Ovary (tissue), 3 donors: ENCODE measurements at regions not wholly inside any gene's neighbourhood (a gene's known extent, or its start where the extent isn't known, plus 50 kb on each side); places are given as distances from the start of the nearest gene placed in this dataset.

Source experiments
- EP300 ChIP-seq: sonication (generic); formaldehyde crosslinking; IDR thresholded peaks from one replicate; pipeline ENCODE4 v1.6.1; 2017; ENCODE audit warnings: antibody characterized with exemption
- POLR2A ChIP-seq: fragments of 450-650 bp; IDR thresholded peaks from one replicate; pipeline ENCODE4 v1.6.1; 2017; ENCODE audit warnings: antibody characterized with exemption, mild to moderate bottlenecking, moderate library complexity
- TF ChIP-seq, protein P1 (sequence below), 3 donors: fragments of 450-650 bp in 2 of 3; fragments of 200-600 bp in 1 of 3; IDR thresholded peaks; one replicate each; pipeline versions ENCODE4 v1.5.1 to v1.8.0; 2016 to 2022; ENCODE audit warnings: antibody characterized with exemption in 3 of 3, mild to moderate bottlenecking in 1 of 3
- donor health status: DM: no; HTN: no; CAD: no.

DNA sequence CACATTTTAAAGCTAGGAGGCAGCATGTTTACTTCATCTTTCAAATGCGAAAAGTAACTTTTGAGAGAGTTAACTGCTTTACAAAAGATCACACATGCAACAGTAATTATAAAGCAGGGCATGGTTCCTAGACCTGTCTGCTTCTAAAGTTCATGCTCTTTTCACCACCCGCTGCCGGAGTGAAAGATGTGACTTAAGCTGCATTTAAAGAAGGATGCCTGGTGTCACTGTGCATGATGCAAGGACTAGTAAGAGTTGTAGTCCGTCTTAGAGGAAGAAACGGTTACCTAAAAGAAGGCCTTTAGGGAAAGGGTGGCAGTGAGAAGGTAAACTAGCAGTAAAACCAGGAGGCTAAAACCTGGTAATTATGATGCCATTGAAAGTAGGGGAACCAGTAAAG, 1689.1 kb downstream of the KCNT2 start:
- TF ChIP-seq POLR2A (no peak), EP300 (no peak)
- TF ChIP-seq, protein P1, sequence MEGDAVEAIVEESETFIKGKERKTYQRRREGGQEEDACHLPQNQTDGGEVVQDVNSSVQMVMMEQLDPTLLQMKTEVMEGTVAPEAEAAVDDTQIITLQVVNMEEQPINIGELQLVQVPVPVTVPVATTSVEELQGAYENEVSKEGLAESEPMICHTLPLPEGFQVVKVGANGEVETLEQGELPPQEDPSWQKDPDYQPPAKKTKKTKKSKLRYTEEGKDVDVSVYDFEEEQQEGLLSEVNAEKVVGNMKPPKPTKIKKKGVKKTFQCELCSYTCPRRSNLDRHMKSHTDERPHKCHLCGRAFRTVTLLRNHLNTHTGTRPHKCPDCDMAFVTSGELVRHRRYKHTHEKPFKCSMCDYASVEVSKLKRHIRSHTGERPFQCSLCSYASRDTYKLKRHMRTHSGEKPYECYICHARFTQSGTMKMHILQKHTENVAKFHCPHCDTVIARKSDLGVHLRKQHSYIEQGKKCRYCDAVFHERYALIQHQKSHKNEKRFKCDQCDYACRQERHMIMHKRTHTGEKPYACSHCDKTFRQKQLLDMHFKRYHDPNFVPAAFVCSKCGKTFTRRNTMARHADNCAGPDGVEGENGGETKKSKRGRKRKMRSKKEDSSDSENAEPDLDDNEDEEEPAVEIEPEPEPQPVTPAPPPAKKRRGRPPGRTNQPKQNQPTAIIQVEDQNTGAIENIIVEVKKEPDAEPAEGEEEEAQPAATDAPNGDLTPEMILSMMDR (IDR thresholded peaks at IDR 0.05), result no peak
